SK-N-SH (cell line): ENCODE measurements at regions not wholly inside any gene's neighbourhood (a gene's known extent, or its start where the extent isn't known, plus 50 kb on each side); places are given as distances from the start of the nearest gene placed in this dataset.
A peak's percentile ranks its signal among the peaks of the same experiment; 100 is the strongest.

ENCODE experiments used
- CTCF ChIA-PET: fragments of 300-600, 350-600 bp; formaldehyde crosslinking; extraction: SDS; loops from one replicate; lab custom pipeline; 2021; lab: Yijun Ruan, JAX
- POLR2A ChIA-PET: fragments of 350-600 bp; sonication (Branson Sonifier 250); formaldehyde crosslinking; extraction: SDS; loops from one replicate; lab custom pipeline; 2020; ENCODE audit warnings: antibody characterized with exemption, inconsistent platforms; lab: Yijun Ruan, JAX
- DNase-seq: peaks from one replicate; pipeline ENCODE4 v3.0.0; 2012
- H2AFZ ChIP-seq: fragments of 200-600 bp; sonication (generic); 2 replicates; pipeline ENCODE4 v1.8.1; 2016; ENCODE audit warnings: antibody characterized with exemption, mild to moderate bottlenecking, low read depth
- H3F3A ChIP-seq: fragments of 200-600 bp; sonication (generic); replicated peaks from 2 replicates; pipeline ENCODE3; 2016; ENCODE audit warnings: antibody characterized with exemption, mild to moderate bottlenecking; ENCODE audit not compliant: insufficient read depth
- H3K27ac ChIP-seq, 2 experiments: fragments of 200-500 bp in 1 of 2; fragments of 200-600 bp in 1 of 2; sonication (Bioruptor generic) in 1 of 2; sonication (generic), shearing (Covaris generic) in 1 of 2; 2 replicates each; pipeline versions ENCODE4 v1.5.1 to v1.6.1; 2014 to 2016; ENCODE audit warnings: low read depth in 2 of 2, inconsistent platforms in 1 of 2, low read length in 1 of 2, mild to moderate bottlenecking in 1 of 2, mixed read lengths in 1 of 2
- H3K27me3 ChIP-seq: fragments of 200-600 bp; sonication (generic), shearing (Covaris generic); 2 replicates; pipeline ENCODE4 v1.6.1; 2016; ENCODE audit warnings: mixed run types; ENCODE audit not compliant: insufficient read depth
- H3K36me3 ChIP-seq, 2 experiments: fragments of 200-500 bp in 1 of 2; fragments of 200-600 bp in 1 of 2; sonication (Bioruptor generic) in 1 of 2; sonication (generic) in 1 of 2; replicated peaks in 1 of 2; 2 replicates each; pipeline versions ENCODE3 to v1.5.1; 2014 to 2016; ENCODE audit warnings: low read length in 1 of 2, mild to moderate bottlenecking in 1 of 2; ENCODE audit not compliant: insufficient read depth in 2 of 2, control insufficient read depth in 1 of 2
- H3K4me1 ChIP-seq, 2 experiments: fragments of 200-500 bp in 1 of 2; fragments of 200-600 bp in 1 of 2; sonication (Bioruptor generic) in 1 of 2; sonication (generic), shearing (Covaris generic) in 1 of 2; 2 replicates each; pipeline versions ENCODE4 v1.5.1 to v1.6.1; 2014 to 2016; ENCODE audit warnings: low read depth in 1 of 2, low read length in 1 of 2, mixed run types in 1 of 2; ENCODE audit not compliant: insufficient read depth in 2 of 2, control insufficient read depth in 1 of 2
- H3K4me2 ChIP-seq: fragments of 200-600 bp; sonication (generic), shearing (Covaris generic); 2 replicates; pipeline ENCODE4 v1.6.1; 2017; ENCODE audit warnings: mixed run types
- H3K4me3 ChIP-seq, 2 experiments: fragments of 200-500 bp in 1 of 2; fragments of 200-600 bp in 1 of 2; sonication (Bioruptor generic) in 1 of 2; sonication (generic), shearing (Covaris generic) in 1 of 2; 2 replicates each; pipeline versions ENCODE4 v1.5.1 to v1.8.1; 2014 to 2016; ENCODE audit warnings: low read depth in 2 of 2, inconsistent platforms in 1 of 2, low read length in 1 of 2, mild to moderate bottlenecking in 1 of 2, mixed read lengths in 1 of 2, moderate library complexity in 1 of 2
- H3K79me2 ChIP-seq: fragments of 200-600 bp; sonication (generic); 2 replicates; pipeline ENCODE4 v1.8.1; 2017; ENCODE audit warnings: mild to moderate bottlenecking; ENCODE audit not compliant: insufficient read depth
- H3K9ac ChIP-seq: fragments of 200-600 bp; sonication (generic); 2 replicates; pipeline ENCODE4 v1.6.1; 2017; ENCODE audit warnings: mixed run types
- H3K9me2 ChIP-seq: fragments of 200-600 bp; sonication (generic); 2 replicates; pipeline ENCODE4 v1.6.1; 2017; ENCODE audit warnings: mixed run types
- H3K9me3 ChIP-seq: fragments of 200-600 bp; sonication (generic); 2 replicates; pipeline ENCODE4 v1.6.1; 2017; ENCODE audit warnings: mixed run types, mild to moderate bottlenecking, moderate library complexity
- H4K20me1 ChIP-seq: fragments of 200-600 bp; sonication (generic); 2 replicates; pipeline ENCODE4 v1.6.1; 2017; ENCODE audit warnings: mild to moderate bottlenecking, mixed run types; ENCODE audit not compliant: insufficient read depth
- CHD2 ChIP-seq: fragments of 150-350 bp; IDR thresholded peaks from 2 replicates; pipeline ENCODE4 v1.6.1; 2018; ENCODE audit warnings: low read length; ENCODE audit not compliant: partially characterized antibody
- GABPA ChIP-seq: IDR thresholded peaks from 2 replicates; pipeline ENCODE4 v1.4.0; 2012; ENCODE audit warnings: low read depth, mild to moderate bottlenecking
- MAX ChIP-seq: IDR thresholded peaks from 2 replicates; pipeline ENCODE4 v1.4.0; 2012; ENCODE audit warnings: low read depth
- NFIC ChIP-seq: IDR thresholded peaks from 2 replicates; pipeline ENCODE4 v1.4.0; 2012; ENCODE audit warnings: borderline replicate concordance
- RCOR1 ChIP-seq: fragments of 150-350 bp; IDR thresholded peaks from 2 replicates; pipeline ENCODE4 v1.6.1; 2017; ENCODE audit warnings: antibody characterized with exemption, low read length
- RFX5 ChIP-seq: IDR thresholded peaks from 2 replicates; pipeline ENCODE4 v1.6.1; 2012; ENCODE audit warnings: mild to moderate bottlenecking, improper control_type of control experiment, low read length
- SIN3A ChIP-seq: IDR thresholded peaks from 2 replicates; pipeline ENCODE4 v1.6.1; 2012; ENCODE audit warnings: low read depth, mild to moderate bottlenecking, low read length, moderate library complexity, borderline replicate concordance
- TAF1 ChIP-seq: IDR thresholded peaks from 2 replicates; pipeline ENCODE4 v1.6.1; 2012; ENCODE audit warnings: low read depth, mild to moderate bottlenecking, low read length, moderate library complexity, borderline replicate concordance
- WGBS: methylation state at CpG from one replicate; pipeline ENCODE4 v1.1.6; 2017; ENCODE audit warnings: low lambda C conversion rate; 5-methylcytosine and 5-hydroxymethylcytosine counted together
- TF ChIP-seq, protein P1 (sequence below): IDR thresholded peaks from 2 replicates; pipeline ENCODE4 v1.4.0; 2012; ENCODE audit warnings: low read depth, borderline replicate concordance

GRCh38 chr12:131464081-131464480 is 246.8 kb upstream of the SFSWAP start:
- Histone ChIP-seq H3K4me3 (no peak overlapping the region), H3K79me2 (no peaks in the 10 kb centered on the region), H3F3A (no peaks in the 10 kb centered on the region), H3K27me3 (no peaks in the 10 kb centered on the region), H3K4me1 (no peaks in the 10 kb centered on the region; a peak in 2 of 4 replicates), H2AFZ (no peak overlapping the region), H4K20me1 (no peaks in the 10 kb centered on the region), H3K36me3 (no peaks in the 10 kb centered on the region), H3K9me2 (no peaks in the 10 kb centered on the region), H3K4me2 (no peak overlapping the region), H3K9me3 (no peaks in the 10 kb centered on the region), H3K27ac (peak overlapping the region in 1 of 2 experiments; percentile 28; a peak in 1 of 4 replicates), H3K9ac (no peak overlapping the region)
- CTCF ChIA-PET: interaction anchor here (1.7 to 2.2 kb wide), 2 partner anchors 10 to 359 kb away, joined by 5 to 14 read pairs; no protein-coding TSS in a partner anchor
- 22% methylated on average over 1 of the region's 1 CpG for WGBS
- POLR2A ChIA-PET: no interaction called here
- TF ChIP-seq, protein P1, sequence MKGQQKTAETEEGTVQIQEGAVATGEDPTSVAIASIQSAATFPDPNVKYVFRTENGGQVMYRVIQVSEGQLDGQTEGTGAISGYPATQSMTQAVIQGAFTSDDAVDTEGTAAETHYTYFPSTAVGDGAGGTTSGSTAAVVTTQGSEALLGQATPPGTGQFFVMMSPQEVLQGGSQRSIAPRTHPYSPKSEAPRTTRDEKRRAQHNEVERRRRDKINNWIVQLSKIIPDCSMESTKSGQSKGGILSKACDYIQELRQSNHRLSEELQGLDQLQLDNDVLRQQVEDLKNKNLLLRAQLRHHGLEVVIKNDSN: no peak
- TF ChIP-seq RFX5 (no peak), GABPA (no peak), TAF1 (no peak), SIN3A (no peak)
- DNase-seq: no peak

- no peaks in the 10 kb centered on the region for H4K20me1 ChIP-seq
- WGBS: 20% methylated on average over 1 of the region's 5 CpGs
These were observed 244.6 kb upstream of the SFSWAP start for GRCh38 chr12:131466306-131466705.

GRCh38 chr12:131466932-131467331 is 244.0 kb upstream of the SFSWAP start:
- no peak overlapping the region for H3K9ac ChIP-seq
- TF ChIP-seq CHD2: no peak
- TF ChIP-seq RCOR1: no peak
- ChIA-PET POLR2A (no interaction called here), CTCF (interaction anchor here (0.6 to 1.0 kb wide), 2 partner anchors 10 to 12 kb away, joined by 3 read pairs; no protein-coding TSS in a partner anchor)
- H3K27me3 ChIP-seq: no peaks in the 10 kb centered on the region
- no peaks in the 10 kb centered on the region for H3F3A ChIP-seq
- DNase-seq: no peak
- no peaks in the 10 kb centered on the region for H4K20me1 ChIP-seq
- H3K9me2 ChIP-seq: no peaks in the 10 kb centered on the region
- no peak overlapping the region for H3K27ac ChIP-seq
- H2AFZ ChIP-seq: no peak overlapping the region
- H3K79me2 ChIP-seq: no peaks in the 10 kb centered on the region
- 33% methylated on average over 4 of the region's 4 CpGs for WGBS
- H3K4me3 ChIP-seq: no peak overlapping the region
- no peaks in the 10 kb centered on the region; a peak in 2 of 4 replicates for H3K4me1 ChIP-seq
- no peaks in the 10 kb centered on the region for H3K9me3 ChIP-seq
- no peak overlapping the region for H3K4me2 ChIP-seq
- H3K36me3 ChIP-seq: no peaks in the 10 kb centered on the region

More at GRCh38 chr12:131466306-131466705, 244.6 kb upstream of the SFSWAP start:
- no peak overlapping the region for H3K4me2 ChIP-seq
- CTCF ChIA-PET: interaction anchor here (0.6 to 1.1 kb wide), 4 partner anchors 9 to 16 kb away, joined by 3 to 6 read pairs (median 4); no protein-coding TSS in a partner anchor
- no peak for DNase-seq
- no peaks in the 10 kb centered on the region for H3K36me3 ChIP-seq
- no peak overlapping the region for H2AFZ ChIP-seq
- TF ChIP-seq SIN3A: no peak
- no peak for TF ChIP-seq MAX
- no peak for TF ChIP-seq NFIC
- TF ChIP-seq, all 33 proteins: peak for 0
- Histone ChIP-seq H3K9me3 (no peaks in the 10 kb centered on the region), H3K27ac (no peak overlapping the region), H3F3A (no peaks in the 10 kb centered on the region), H3K9ac (no peak overlapping the region), H3K27me3 (no peaks in the 10 kb centered on the region), H3K9me2 (no peaks in the 10 kb centered on the region), H3K79me2 (no peaks in the 10 kb centered on the region), H3K4me3 (no peak overlapping the region), H3K4me1 (no peaks in the 10 kb centered on the region; a peak in 2 of 4 replicates)
- POLR2A ChIA-PET: no interaction called here
